Urinary bladder (tissue), 3 donors: ENCODE measurements at regions not wholly inside any gene's neighbourhood (a gene's known extent, or its start where the extent isn't known, plus 50 kb on each side); places are given as distances from the start of the nearest gene placed in this dataset.

Experiments
- DNase-seq: peaks from one replicate; pipeline ENCODE4 v3.0.0-alpha.2; 2015; ENCODE audit errors: extremely low spot score
- H3K27ac ChIP-seq: one replicate; pipeline ENCODE4 v1.5.1; 2013; ENCODE audit warnings: low read depth, mild to moderate bottlenecking, moderate library complexity
- H3K36me3 ChIP-seq: one replicate; pipeline ENCODE4 v1.6.1; 2013; ENCODE audit warnings: mild to moderate bottlenecking, moderate library complexity; ENCODE audit not compliant: insufficient read depth
- H3K4me1 ChIP-seq: one replicate; pipeline ENCODE4 v1.6.1; 2013; ENCODE audit warnings: mild to moderate bottlenecking, moderate library complexity; ENCODE audit not compliant: insufficient read depth
- H3K4me3 ChIP-seq: one replicate; pipeline ENCODE4 v1.5.1; 2013; ENCODE audit warnings: low read depth, low read length
- WGBS: extraction: QIAGEN DNeasy Blood & Tissue Kit; methylation state at CpG from one replicate; pipeline ENCODE4 v1.1.7; 2013; 5-methylcytosine and 5-hydroxymethylcytosine counted together
- donor health status: healthy with polysubstance abuse.
- donor health status: healthy.

DNA sequence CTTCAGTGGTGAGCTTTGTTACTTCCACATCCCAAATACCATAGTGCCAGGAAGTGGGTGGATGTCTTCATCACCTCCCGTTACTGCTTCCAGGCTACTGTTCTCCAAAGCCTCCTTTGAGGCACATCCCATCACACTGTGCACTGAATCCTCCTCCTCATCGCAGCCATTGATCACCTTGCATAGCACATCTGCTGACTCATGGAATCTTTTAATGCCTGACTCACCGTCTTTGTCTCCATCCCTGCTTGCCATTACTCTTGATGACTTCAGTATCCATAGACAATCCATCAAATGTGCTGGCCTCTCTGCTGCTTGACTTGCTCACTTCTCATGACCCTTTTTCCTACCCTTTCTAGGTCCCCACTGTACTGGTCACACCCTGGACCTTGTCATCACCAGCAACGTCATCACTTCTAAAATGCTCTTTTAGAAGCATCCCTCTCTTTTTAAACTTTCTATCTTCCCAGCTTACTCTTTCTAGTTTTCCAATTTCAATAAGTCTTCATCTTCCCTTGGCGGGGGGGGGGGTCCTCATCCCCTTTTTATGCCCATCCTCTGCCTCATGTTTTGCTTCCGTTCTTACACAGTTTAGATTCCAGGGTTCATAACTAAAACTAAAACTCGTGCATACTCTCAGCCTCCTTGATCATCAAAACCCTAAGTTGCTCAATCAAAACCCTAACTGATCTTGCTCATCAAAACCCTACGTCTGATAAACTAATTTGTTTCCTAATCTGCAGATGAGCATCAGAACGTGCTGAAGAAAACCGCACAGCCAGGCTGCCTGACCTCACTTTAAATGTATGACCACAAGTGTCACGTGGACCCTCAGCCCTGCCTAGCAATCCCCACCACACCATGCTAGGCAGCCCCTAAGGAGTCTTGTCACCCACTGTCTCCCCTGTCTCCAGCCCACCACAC lies 289.7 kb upstream of the ZFHX3 start:
- Histone ChIP-seq H3K36me3 (no peaks in the 10 kb centered on the region), H3K4me3 (no peak overlapping the region), H3K4me1 (no peaks in the 10 kb centered on the region), H3K27ac (no peak overlapping the region)
- 86% methylated on average over 11 of the region's 11 CpGs for WGBS
- no peak for DNase-seq

- 74% methylated on average over 16 of the region's 16 CpGs for WGBS
- DNase-seq: no peak
- Histone ChIP-seq H3K4me3 (no peak overlapping the region), H3K27ac (no peak overlapping the region), H3K4me1 (no peaks in the 10 kb centered on the region), H3K36me3 (no peaks in the 10 kb centered on the region)
Observed at GRCh38 chr16:73329358-73330286, 281.7 kb upstream of the ZFHX3 start.

DNA sequence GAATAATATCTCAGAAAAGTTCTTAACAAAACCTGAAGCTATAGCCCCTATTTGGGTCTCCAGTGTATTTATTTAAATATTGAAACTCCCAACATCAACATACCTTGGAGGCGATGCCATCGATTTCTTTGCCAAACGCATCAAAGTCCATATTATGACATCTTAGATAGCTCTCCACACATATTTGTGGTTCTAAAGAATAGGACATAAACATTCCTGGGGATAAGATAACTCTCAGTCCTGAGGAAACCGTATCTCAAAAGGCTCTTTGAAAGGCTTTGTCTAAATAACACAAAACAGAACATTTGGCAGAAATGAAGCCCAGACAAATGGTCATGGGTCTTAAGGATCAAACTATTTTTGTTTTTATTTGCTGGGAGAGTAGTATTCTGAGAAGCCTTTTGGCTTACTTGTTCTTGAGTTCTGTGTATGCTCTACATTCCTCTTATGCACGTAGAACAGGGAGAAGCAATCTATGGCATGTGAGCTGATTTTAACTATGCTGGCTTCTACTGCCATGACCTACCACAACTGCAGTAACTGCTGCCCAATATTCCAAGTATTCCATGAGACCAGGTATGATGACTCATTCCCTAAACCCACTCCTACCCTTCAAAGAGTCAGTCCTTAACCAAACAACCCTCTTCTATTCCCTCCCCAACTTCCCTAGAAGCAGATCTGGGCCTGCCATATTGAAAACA lies 279.0 kb upstream of the ZFHX3 start:
- Histone ChIP-seq H3K4me3 (no peak overlapping the region), H3K4me1 (no peaks in the 10 kb centered on the region), H3K36me3 (no peaks in the 10 kb centered on the region), H3K27ac (no peak overlapping the region)
- WGBS: 30% methylated on average over 5 of the region's 5 CpGs
- DNase-seq: no peak

DNA sequence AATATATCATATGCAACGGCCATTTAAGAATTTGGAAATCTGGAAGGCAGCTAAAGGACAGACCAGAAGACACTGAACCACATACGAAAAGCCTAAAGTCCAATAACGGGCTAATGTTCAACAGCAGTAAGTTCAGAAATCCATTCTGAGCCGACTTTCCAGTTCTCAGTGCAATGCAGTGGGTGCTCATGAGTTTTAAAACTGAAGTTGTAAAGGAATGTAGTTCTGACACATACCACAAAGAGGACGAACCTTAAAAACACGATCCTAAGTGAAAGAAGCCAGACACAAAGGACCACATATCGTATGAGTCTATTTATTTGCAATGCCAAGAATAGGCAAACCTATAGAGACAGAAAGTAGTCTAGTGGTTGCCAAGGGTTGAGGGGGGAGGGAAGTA lies 278.3 kb upstream of the ZFHX3 start:
- Histone ChIP-seq H3K27ac (no peak overlapping the region), H3K4me1 (no peaks in the 10 kb centered on the region), H3K36me3 (no peaks in the 10 kb centered on the region), H3K4me3 (no peak overlapping the region)
- DNase-seq: no peak
- WGBS: 87% methylated on average over 7 of the region's 7 CpGs

- 77% methylated on average over 1 of the region's 1 CpG for WGBS
- Histone ChIP-seq H3K4me1 (no peaks in the 10 kb centered on the region), H3K27ac (no peak overlapping the region), H3K36me3 (no peaks in the 10 kb centered on the region), H3K4me3 (no peak overlapping the region)
- no peak for DNase-seq
Observed at GRCh38 chr16:73323880-73324279, 276.0 kb upstream of the ZFHX3 start.

DNA sequence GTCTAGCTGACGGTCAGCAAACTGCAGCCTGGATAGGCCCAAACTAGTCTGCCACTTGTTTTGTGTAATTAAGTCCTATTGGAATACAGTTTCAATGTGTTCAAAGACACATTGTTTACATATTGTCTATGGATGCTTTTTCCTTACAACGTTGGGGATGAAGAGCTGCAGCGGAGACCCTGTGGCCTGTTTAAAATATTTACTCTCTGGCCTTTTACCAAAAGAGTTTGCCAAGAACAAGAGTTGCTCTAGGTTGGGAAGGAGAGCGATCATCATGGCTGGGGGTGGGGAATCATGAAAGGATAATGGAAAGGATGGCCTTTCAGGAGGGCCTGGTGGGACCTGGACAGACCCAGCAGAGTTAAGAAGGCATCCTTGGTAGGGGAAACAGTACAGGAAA lies 274.9 kb upstream of the ZFHX3 start:
- Histone ChIP-seq H3K4me3 (no peak overlapping the region), H3K27ac (no peak overlapping the region), H3K4me1 (no peaks in the 10 kb centered on the region), H3K36me3 (no peaks in the 10 kb centered on the region)
- 50% methylated on average over 4 of the region's 4 CpGs for WGBS
- no peak for DNase-seq

DNA sequence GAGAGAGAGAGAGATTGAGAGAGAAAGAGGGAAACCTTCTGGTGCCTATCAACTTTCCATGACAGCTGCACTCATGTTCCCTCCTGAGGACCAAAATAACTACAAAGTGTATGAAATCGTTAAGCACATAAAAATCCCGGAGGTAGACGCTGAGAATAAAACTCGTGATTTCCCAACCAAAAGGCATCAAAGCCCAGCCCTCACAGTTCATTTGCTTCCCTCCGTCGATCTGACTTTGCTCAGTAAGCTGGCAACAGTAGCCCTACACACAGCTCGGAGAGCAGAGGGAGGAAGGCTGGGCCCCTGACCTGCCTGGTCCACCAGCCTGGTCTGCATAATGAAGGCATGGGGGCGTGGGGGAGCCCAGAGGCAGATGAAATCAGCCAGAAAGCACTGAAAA lies 273.9 kb upstream of the ZFHX3 start:
- WGBS: 53% methylated on average over 8 of the region's 8 CpGs
- no peak for DNase-seq
- no peak overlapping the region for H3K27ac ChIP-seq
- H3K36me3 ChIP-seq: no peaks in the 10 kb centered on the region
- H3K4me3 ChIP-seq: no peak overlapping the region
- no peaks in the 10 kb centered on the region for H3K4me1 ChIP-seq

GRCh38 chr16:73319737-73320136 lies 271.8 kb upstream of the ZFHX3 start:
- H3K36me3 ChIP-seq: no peaks in the 10 kb centered on the region
- no peak overlapping the region for H3K4me3 ChIP-seq
- WGBS: 79% methylated on average over 8 of the region's 8 CpGs
- no peak for DNase-seq
- H3K27ac ChIP-seq: no peak overlapping the region
- H3K4me1 ChIP-seq: no peaks in the 10 kb centered on the region

GRCh38 chr16:73319261-73319660 lies 271.3 kb upstream of the ZFHX3 start:
- WGBS: 87% methylated on average over 10 of the region's 10 CpGs
- H3K4me3 ChIP-seq: no peak overlapping the region
- no peak for DNase-seq
- no peaks in the 10 kb centered on the region for H3K4me1 ChIP-seq
- H3K36me3 ChIP-seq: no peaks in the 10 kb centered on the region
- no peak overlapping the region for H3K27ac ChIP-seq

DNA sequence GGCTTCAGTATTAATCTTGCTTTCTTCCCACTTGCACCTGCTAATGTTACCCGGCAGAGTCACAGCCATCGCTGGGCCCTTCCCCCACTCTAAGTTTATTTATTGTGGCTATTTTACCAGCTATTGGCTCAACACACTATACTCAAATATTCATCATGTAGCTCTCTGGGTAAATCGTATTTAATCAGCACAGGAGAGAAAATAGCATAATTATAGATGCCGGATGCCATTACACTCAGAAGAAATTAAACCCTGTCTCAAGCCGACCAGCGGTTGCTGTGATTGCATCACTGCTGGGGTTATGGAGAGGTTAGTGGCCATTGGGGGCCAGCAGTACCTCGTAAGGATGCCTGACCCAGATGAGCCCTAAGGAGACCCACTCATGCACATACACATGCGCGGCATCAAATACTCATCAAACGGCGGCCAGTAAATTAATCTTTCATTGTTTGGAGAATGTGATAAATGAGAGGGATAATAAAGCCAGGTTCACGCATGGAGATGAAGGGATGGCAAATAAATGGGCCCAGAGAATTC lies 269.5 kb upstream of the ZFHX3 start:
- H3K27ac ChIP-seq: no peak overlapping the region
- 88% methylated on average over 12 of the region's 12 CpGs for WGBS
- no peaks in the 10 kb centered on the region for H3K36me3 ChIP-seq
- H3K4me3 ChIP-seq: no peak overlapping the region
- DNase-seq: no peak
- H3K4me1 ChIP-seq: no peaks in the 10 kb centered on the region

GRCh38 chr16:73315645-73316044 lies 267.7 kb upstream of the ZFHX3 start:
- Histone ChIP-seq H3K27ac (no peak overlapping the region), H3K4me1 (no peaks in the 10 kb centered on the region), H3K4me3 (no peak overlapping the region), H3K36me3 (no peaks in the 10 kb centered on the region)
- WGBS: 80% methylated on average over 7 of the region's 7 CpGs
- no peak for DNase-seq

- WGBS: 97% methylated on average over 2 of the region's 2 CpGs
- Histone ChIP-seq H3K27ac (no peak overlapping the region), H3K36me3 (no peaks in the 10 kb centered on the region), H3K4me3 (no peak overlapping the region), H3K4me1 (no peaks in the 10 kb centered on the region)
- DNase-seq: no peak
Observed at GRCh38 chr16:73313950-73314349, 266.0 kb upstream of the ZFHX3 start.
